MM.1S (cell line): ENCODE measurements at regions not wholly inside any gene's neighbourhood (a gene's known extent, or its start where the extent isn't known, plus 50 kb on each side); places are given as distances from the start of the nearest gene placed in this dataset.
A peak's percentile ranks its signal among the peaks of the same experiment; 100 is the strongest.
"Not testable (repeated sequence)": the region's sequence is repeated elsewhere in the genome, so short reads cannot be mapped to it uniquely, and the experiment has no call there.

ENCODE experiments used
- DNase-seq: peaks from one replicate; pipeline ENCODE4 v3.0.0-alpha.2; 2015
- H2AFZ ChIP-seq: fragments of 300-600 bp; sonication (generic); 2 replicates; pipeline ENCODE4 v1.6.0; 2016; ENCODE audit warnings: antibody characterized with exemption, low read length
- H3F3A ChIP-seq: fragments of 300-600 bp; sonication (generic); 2 replicates; pipeline ENCODE4 v1.6.1; 2016; ENCODE audit warnings: mild to moderate bottlenecking, antibody characterized with exemption, low read length, moderate library complexity, mixed read lengths; ENCODE audit not compliant: insufficient read depth
- H3K27ac ChIP-seq: fragments of 300-600 bp; sonication (generic); 2 replicates; pipeline ENCODE4 v1.5.1; 2016; ENCODE audit warnings: mild to moderate bottlenecking, low read length
- H3K27me3 ChIP-seq: fragments of 300-600 bp; sonication (generic); replicated peaks from 2 replicates; pipeline ENCODE4 v1.6.0; 2016; ENCODE audit warnings: low read length; ENCODE audit not compliant: insufficient read depth
- H3K36me3 ChIP-seq: fragments of 300-600 bp; sonication (generic); replicated peaks from 2 replicates; pipeline ENCODE4 v1.6.1; 2016; ENCODE audit warnings: mild to moderate bottlenecking, low read length, mixed read lengths; ENCODE audit not compliant: insufficient read depth
- H3K4me1 ChIP-seq: fragments of 300-600 bp; sonication (generic); 2 replicates; pipeline ENCODE4 v1.6.1; 2016; ENCODE audit warnings: low read length, mixed read lengths
- H3K4me2 ChIP-seq: fragments of 300-600 bp; sonication (generic); 2 replicates; pipeline ENCODE4 v1.6.0; 2016; ENCODE audit warnings: low read depth, low read length
- H3K4me3 ChIP-seq: fragments of 300-600 bp; sonication (generic); 2 replicates; pipeline ENCODE4 v1.5.1; 2016; ENCODE audit warnings: low read length, mixed read lengths
- H3K79me2 ChIP-seq: fragments of 300-600 bp; sonication (generic); 2 replicates; pipeline ENCODE4 v1.6.1; 2016; ENCODE audit warnings: mixed run types, low read length, mixed read lengths
- H3K9ac ChIP-seq: fragments of 300-600 bp; sonication (generic); 2 replicates; pipeline ENCODE4 v1.6.1; 2016; ENCODE audit warnings: low read length, mixed read lengths
- H3K9me2 ChIP-seq: fragments of 300-600 bp; sonication (generic); replicated peaks from 2 replicates; pipeline ENCODE4 v1.6.1; 2016; ENCODE audit warnings: mild to moderate bottlenecking, low read length, mixed read lengths; ENCODE audit not compliant: insufficient read depth
- H3K9me3 ChIP-seq: fragments of 300-600 bp; sonication (generic); replicated peaks from 2 replicates; pipeline ENCODE4 v1.6.1; 2016; ENCODE audit warnings: mild to moderate bottlenecking, low read length, mixed read lengths; ENCODE audit not compliant: insufficient read depth
- H4K20me1 ChIP-seq: fragments of 300-600 bp; sonication (generic); 2 replicates; pipeline ENCODE4 v1.6.1; 2016; ENCODE audit warnings: mild to moderate bottlenecking, low read length, moderate library complexity, mixed read lengths; ENCODE audit not compliant: insufficient read depth
- EZH2 ChIP-seq: fragments of 300-600 bp; sonication (generic); optimal IDR thresholded peaks from 2 replicates; pipeline ENCODE3; 2017; ENCODE audit warnings: low read depth, mild to moderate bottlenecking, antibody characterized with exemption, low read length, mixed read lengths
- EZH2phosphoT487 ChIP-seq: fragments of 300-600 bp; sonication (generic); IDR thresholded peaks from 2 replicates; pipeline ENCODE4 v1.6.1; 2018; ENCODE audit warnings: antibody characterized with exemption, low read length
- TF ChIP-seq, protein P1 (sequence below): fragments of 300-600 bp; sonication (generic); IDR thresholded peaks from 2 replicates; pipeline ENCODE4 v1.5.1; 2016; ENCODE audit warnings: antibody characterized with exemption, low read length, mixed read lengths

DNA sequence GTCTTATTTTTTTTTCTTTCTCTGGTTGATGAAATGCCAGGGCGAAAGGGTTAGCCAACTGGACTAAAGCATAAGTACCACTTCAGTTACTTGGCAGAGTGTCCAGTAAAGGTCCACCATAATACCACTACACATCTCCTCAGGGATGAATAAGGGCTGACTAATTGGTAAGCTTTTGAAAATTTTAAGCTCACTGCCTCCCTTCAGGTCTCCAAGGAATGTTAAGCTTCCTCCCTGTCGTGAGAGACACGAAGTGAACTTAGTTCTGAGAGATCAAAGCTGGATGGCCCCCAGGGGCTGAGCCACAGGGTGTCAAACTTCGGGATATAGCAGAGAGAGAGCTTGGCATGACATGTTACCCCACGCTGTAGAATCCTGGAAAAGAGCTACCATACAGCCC is 111.4 kb downstream of the VSIG4 start:
- H3K9ac ChIP-seq: no peak overlapping the region
- no peak overlapping the region for H3K4me2 ChIP-seq

DNA sequence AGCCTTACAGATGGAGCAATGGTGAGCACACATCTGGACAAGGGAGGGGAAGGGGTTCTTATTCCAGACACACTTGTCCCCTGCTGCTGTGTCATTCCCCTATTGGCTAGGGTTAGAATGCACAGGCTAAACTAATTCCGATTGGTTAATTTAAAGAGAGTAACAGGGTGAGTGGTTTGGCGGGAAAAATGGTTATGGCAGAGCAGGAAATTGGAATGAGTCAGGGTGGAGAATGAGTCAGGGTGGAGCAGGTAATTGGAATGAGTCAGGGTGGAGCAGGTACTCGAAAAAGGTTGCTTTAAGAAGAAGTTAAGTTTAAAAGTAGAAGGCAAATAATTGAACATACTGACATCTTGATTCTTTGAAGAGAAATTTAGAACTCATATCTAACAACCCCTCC is 112.5 kb downstream of the VSIG4 start:
- not testable (repeated sequence) for H3K4me3 ChIP-seq, H3K9ac ChIP-seq, H3K36me3 ChIP-seq, H3K9me3 ChIP-seq, H3K9me2 ChIP-seq, H3K79me2 ChIP-seq, DNase-seq, H3F3A ChIP-seq, H2AFZ ChIP-seq, H3K4me2 ChIP-seq, H4K20me1 ChIP-seq, H3K27me3 ChIP-seq, H3K27ac ChIP-seq
- peaks cover 17% of the 10 kb centered on the region for H3K4me1 ChIP-seq

More for the DNA sequence above, 111.4 kb downstream of the VSIG4 start:
- Histone ChIP-seq H3K27ac (no peak overlapping the region), H3K4me3 (no peak overlapping the region), H3F3A (no peaks in the 10 kb centered on the region), H3K36me3 (no peaks in the 10 kb centered on the region), H4K20me1 (no peaks in the 10 kb centered on the region), H3K4me1 (peaks cover 17% of the 10 kb centered on the region), H3K9me2 (no peaks in the 10 kb centered on the region), H3K27me3 (no peaks in the 10 kb centered on the region), H2AFZ (no peak overlapping the region), H3K79me2 (no peaks in the 10 kb centered on the region), H3K9me3 (no peaks in the 10 kb centered on the region)
- TF ChIP-seq, protein P1, sequence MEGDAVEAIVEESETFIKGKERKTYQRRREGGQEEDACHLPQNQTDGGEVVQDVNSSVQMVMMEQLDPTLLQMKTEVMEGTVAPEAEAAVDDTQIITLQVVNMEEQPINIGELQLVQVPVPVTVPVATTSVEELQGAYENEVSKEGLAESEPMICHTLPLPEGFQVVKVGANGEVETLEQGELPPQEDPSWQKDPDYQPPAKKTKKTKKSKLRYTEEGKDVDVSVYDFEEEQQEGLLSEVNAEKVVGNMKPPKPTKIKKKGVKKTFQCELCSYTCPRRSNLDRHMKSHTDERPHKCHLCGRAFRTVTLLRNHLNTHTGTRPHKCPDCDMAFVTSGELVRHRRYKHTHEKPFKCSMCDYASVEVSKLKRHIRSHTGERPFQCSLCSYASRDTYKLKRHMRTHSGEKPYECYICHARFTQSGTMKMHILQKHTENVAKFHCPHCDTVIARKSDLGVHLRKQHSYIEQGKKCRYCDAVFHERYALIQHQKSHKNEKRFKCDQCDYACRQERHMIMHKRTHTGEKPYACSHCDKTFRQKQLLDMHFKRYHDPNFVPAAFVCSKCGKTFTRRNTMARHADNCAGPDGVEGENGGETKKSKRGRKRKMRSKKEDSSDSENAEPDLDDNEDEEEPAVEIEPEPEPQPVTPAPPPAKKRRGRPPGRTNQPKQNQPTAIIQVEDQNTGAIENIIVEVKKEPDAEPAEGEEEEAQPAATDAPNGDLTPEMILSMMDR: no peak
- no peak for TF ChIP-seq EZH2phosphoT487
- no peak for DNase-seq

DNA sequence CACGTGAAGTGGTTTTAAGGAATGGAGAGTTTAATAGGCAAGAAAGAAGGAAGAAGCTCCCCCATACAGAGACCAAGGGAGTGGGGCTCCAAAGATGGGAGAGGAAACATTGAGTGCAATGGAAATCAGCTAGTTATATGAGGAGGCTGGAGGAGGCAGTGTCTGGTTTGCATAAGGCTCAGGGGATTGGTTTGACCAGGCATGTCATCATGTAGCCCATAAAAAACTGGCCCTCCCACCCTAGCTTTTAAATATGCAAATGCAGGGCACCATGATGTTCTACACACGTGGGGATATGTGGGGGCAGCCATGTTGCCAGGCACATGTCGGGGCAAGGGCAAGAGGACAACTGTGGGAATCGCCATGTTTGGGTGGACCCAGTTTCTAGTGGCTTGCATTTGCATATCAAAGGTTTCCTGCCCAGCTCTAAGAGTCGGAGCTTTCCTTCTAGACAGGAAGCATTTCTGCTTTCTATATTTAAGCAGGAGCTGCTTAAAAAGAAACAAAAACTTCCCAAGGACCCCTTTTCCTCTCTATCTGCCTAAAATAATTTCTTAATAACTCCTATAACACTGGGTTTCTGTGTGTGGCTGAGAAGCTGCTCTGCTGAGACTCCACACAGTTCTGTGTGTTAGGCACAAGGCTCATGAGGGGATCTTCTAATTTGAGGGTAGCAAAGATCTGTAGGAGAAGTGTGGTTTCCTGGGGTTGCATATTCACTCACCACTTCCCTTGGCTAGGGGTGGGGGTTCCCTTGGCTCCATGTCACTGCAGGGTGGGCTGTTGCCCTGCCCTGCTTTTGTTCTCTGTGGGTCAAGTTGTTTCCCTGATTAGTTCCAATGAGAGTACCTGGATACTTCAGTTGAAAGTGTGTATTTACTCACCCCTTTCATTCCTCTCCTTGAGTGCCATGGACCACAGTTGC is 113.5 kb downstream of the VSIG4 start:
- peak overlapping the region; percentile 65 for H2AFZ ChIP-seq
- H3K4me3 ChIP-seq: 0 out of 2 replicates have a peak overlapping the region, but pooled peaks have one; percentile 14
- peak overlapping the region; percentile 70 for H3K27ac ChIP-seq
- no peaks in the 10 kb centered on the region for H3K9me2 ChIP-seq
- no peaks in the 10 kb centered on the region for H3K36me3 ChIP-seq
- peak overlapping the region; percentile 69 for H3K4me2 ChIP-seq
- no peaks in the 10 kb centered on the region for H3K9me3 ChIP-seq
- H4K20me1 ChIP-seq: no peaks in the 10 kb centered on the region
- peaks cover 17% of the 10 kb centered on the region for H3K4me1 ChIP-seq
- H3K79me2 ChIP-seq: no peaks in the 10 kb centered on the region
- DNase-seq: peak; percentile 84
- TF ChIP-seq, protein P1: no peak
- TF ChIP-seq EZH2phosphoT487 (no peak), EZH2 (no peak)
- peak overlapping the region; percentile 29; the same call in 1 of the 2 replicates for H3K9ac ChIP-seq
- H3F3A ChIP-seq: no peaks in the 10 kb centered on the region
- H3K27me3 ChIP-seq: no peaks in the 10 kb centered on the region

DNA sequence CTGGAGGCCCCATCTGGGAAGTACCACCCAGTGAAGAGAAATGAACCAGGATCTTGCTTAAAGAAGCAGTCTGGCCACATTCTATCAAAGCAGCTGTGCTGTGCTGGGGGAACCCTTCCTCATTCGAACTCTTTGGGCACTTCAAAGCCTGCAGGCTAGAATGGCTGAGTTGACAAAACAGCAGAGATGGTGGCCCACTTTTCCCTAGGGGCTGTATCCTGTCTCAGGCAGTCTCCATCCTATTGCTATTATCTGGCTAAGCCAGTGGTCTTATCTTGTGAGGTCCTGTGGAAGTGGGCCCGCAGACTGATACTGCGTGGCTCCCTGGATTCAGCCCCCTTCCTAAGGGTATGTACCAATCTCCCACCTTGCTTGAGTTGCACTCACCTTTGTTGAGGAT is 114.3 kb downstream of the VSIG4 start:
- DNase-seq: no peak
- Histone ChIP-seq H3F3A (no peaks in the 10 kb centered on the region), H3K79me2 (no peaks in the 10 kb centered on the region), H3K4me1 (peaks cover 17% of the 10 kb centered on the region), H3K27ac (no peak overlapping the region), H3K4me2 (no peak overlapping the region), H3K4me3 (no peak overlapping the region), H3K9me2 (no peaks in the 10 kb centered on the region), H3K36me3 (no peaks in the 10 kb centered on the region), H3K9me3 (no peaks in the 10 kb centered on the region), H2AFZ (peak overlapping the region; percentile 61; the same call in 1 of the 2 replicates), H3K27me3 (no peaks in the 10 kb centered on the region), H4K20me1 (no peaks in the 10 kb centered on the region), H3K9ac (no peak overlapping the region)
- no peak for TF ChIP-seq EZH2
